HEK293 (cell line): ENCODE measurements at regions not wholly inside any gene's neighbourhood (a gene's known extent, or its start where the extent isn't known, plus 50 kb on each side); places are given as distances from the start of the nearest gene placed in this dataset.

Source experiments
- CTCF ChIP-seq: fragments of 450-650 bp; formaldehyde crosslinking; IDR thresholded peaks from 2 replicates; pipeline ENCODE4 v1.5.1; 2016; ENCODE audit warnings: missing biosample characterization, missing genetic modification characterization
- IKZF3 ChIP-seq: fragments of 450-650 bp; IDR thresholded peaks from 2 replicates; pipeline ENCODE4 v1.5.0; 2018; ENCODE audit warnings: missing biosample characterization, mild to moderate bottlenecking, missing genetic modification characterization, moderate library complexity
- OVOL3 ChIP-seq: fragments of 450-650 bp; formaldehyde crosslinking; IDR thresholded peaks from 2 replicates; pipeline ENCODE4 v1.5.1; 2016; ENCODE audit warnings: missing biosample characterization, missing genetic modification characterization
- PBX3 ChIP-seq: sonication (generic); formaldehyde crosslinking; IDR thresholded peaks from 2 replicates; pipeline ENCODE4 v1.8.1; 2022; ENCODE audit warnings: mild to moderate bottlenecking, moderate library complexity, missing genetic modification reagents
- SCRT1 ChIP-seq: fragments of 450-650 bp; formaldehyde crosslinking; IDR thresholded peaks from 2 replicates; pipeline ENCODE4 v1.5.1; 2016; ENCODE audit warnings: missing biosample characterization, missing genetic modification characterization, borderline replicate concordance
- TCF7L2 ChIP-seq: IDR thresholded peaks from 2 replicates; pipeline ENCODE4 v1.6.1; 2011; ENCODE audit warnings: low read depth, mild to moderate bottlenecking, inconsistent platforms, low read length, moderate library complexity, borderline replicate concordance
- ZNF133 ChIP-seq: fragments of 450-650 bp; formaldehyde crosslinking; IDR thresholded peaks from 2 replicates; pipeline ENCODE4 v1.5.1; 2016; ENCODE audit warnings: missing biosample characterization, missing genetic modification characterization
- ZNF221 ChIP-seq: fragments of 450-650 bp; formaldehyde crosslinking; IDR thresholded peaks from 2 replicates; pipeline ENCODE4 v1.5.1; 2017; ENCODE audit warnings: missing biosample characterization, missing genetic modification characterization, borderline replicate concordance
- ZNF423 ChIP-seq: fragments of 450-650 bp; formaldehyde crosslinking; IDR thresholded peaks from 2 replicates; pipeline ENCODE4 v1.5.1; 2016; ENCODE audit warnings: missing biosample characterization, missing genetic modification characterization
- ZNF548 ChIP-seq: fragments of 450-650 bp; formaldehyde crosslinking; IDR thresholded peaks from 2 replicates; pipeline ENCODE4 v1.5.1; 2016; ENCODE audit warnings: missing biosample characterization, missing genetic modification characterization
- ZNF747 ChIP-seq: fragments of 450-650 bp; formaldehyde crosslinking; IDR thresholded peaks from 2 replicates; pipeline ENCODE4 v1.5.1; 2016; ENCODE audit warnings: missing biosample characterization, missing genetic modification characterization
- ZNF830 ChIP-seq: fragments of 450-650 bp; IDR thresholded peaks from 2 replicates; pipeline ENCODE4 v1.5.0; 2018; ENCODE audit warnings: missing biosample characterization, missing genetic modification characterization, low read depth, mild to moderate bottlenecking, moderate library complexity

- TF ChIP-seq ZNF133 (tag by site-specific recombination) = no peak
- TF ChIP-seq IKZF3 (tag by site-specific recombination) = no peak
- no peak for TF ChIP-seq PBX3 (CRISPR knock-in tag)
- TF ChIP-seq ZNF747 (tag by site-specific recombination) = no peak
- TF ChIP-seq SCRT1 (tag by site-specific recombination) = no peak
- TF ChIP-seq ZNF221 (tag by site-specific recombination) = no peak
- no peak for TF ChIP-seq ZNF423
- no peak for TF ChIP-seq ZNF548 (tag by site-specific recombination)
- TF ChIP-seq OVOL3 (tag by site-specific recombination) = no peak
- TF ChIP-seq TCF7L2 = no peak
- no peak for TF ChIP-seq ZNF830
- no peak for TF ChIP-seq CTCF (tag by site-specific recombination)
These were observed 473.3 kb upstream of the ZNF608 start for GRCh38 chr5:125219710-125220109.
